ENCODE measurements at regions not wholly inside any gene's neighbourhood (a gene's known extent, or its start where the extent isn't known, plus 50 kb on each side); places are given as distances from the start of the nearest gene placed in this dataset.

DNA sequence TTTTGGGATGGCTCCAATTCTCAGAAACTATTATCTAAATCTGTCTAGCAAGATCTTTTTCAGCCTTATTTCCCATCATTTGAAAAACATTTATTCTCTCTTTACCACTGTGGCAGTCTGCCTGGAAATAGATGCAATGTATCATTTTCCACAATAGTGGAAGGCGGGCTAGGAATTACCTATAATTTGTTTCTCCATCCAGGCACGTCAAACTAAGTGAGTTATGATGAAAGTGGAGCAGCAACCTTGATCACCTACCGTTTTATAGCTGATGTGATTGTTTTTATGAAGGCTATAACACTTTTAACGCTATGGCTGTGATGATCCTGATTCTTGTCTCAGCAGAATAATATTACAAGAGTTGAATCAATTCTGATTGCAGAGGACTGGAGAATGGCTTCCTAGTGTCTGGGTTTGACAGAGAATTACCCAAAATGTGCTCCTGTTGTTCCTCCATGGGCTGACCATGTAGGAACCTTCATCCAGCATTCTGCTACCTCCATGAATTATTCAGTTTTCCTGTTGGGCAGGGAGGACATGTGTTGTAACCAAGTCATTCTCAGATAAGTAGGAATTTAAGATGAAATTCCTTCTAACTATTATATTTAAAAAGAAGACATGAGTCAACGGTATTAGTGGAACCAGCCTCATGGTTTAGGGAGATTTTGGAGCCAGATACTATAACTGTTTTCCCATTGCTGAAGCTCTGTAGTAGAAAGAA, 231.5 kb upstream of the SGO1 start:
- Histone ChIP-seq H3K36me3 (ENCODE audit: insufficient read depth, low read length) (no peaks in the 10 kb centered on the region), H3K9me3 (ENCODE audit: insufficient read depth, low read depth, low read length) (no peaks in the 10 kb centered on the region), H3K27me3 (ENCODE audit: insufficient read depth, low read length, poor library complexity, severe bottlenecking) (no peaks in the 10 kb centered on the region), H4K20me1 (ENCODE audit: insufficient read depth, low read length, poor library complexity, severe bottlenecking) (no peaks in the 10 kb centered on the region), H3K4me1 (ENCODE audit: insufficient read depth, low read length, poor library complexity, severe bottlenecking) (no peaks in the 10 kb centered on the region), H3K79me2 (ENCODE audit: insufficient read depth, low read length) (no peaks in the 10 kb centered on the region), H3K4me2 (ENCODE audit: low read depth, low read length, poor library complexity, severe bottlenecking) (no peak overlapping the region), H3F3A (ENCODE audit: low read depth) (no peaks in the 10 kb centered on the region), H3K9ac (ENCODE audit: low read depth, low read length, poor library complexity, severe bottlenecking) (no peak overlapping the region), H2AFZ (ENCODE audit: low read length) (no peak overlapping the region), H3K4me3 (ENCODE audit: low read length, poor library complexity, severe bottlenecking) (no peak overlapping the region), H3K9me2 (replicated peaks; ENCODE audit: low read depth, low read length) (0 out of 2 replicates have a peak, but pooled peaks cover 4% of the 10 kb centered on the region)
- TF ChIP-seq EZH2phosphoT487 (IDR thresholded peaks at IDR 0.05; ENCODE audit: borderline replicate concordance) = no peak
- TF ChIP-seq, protein P1, sequence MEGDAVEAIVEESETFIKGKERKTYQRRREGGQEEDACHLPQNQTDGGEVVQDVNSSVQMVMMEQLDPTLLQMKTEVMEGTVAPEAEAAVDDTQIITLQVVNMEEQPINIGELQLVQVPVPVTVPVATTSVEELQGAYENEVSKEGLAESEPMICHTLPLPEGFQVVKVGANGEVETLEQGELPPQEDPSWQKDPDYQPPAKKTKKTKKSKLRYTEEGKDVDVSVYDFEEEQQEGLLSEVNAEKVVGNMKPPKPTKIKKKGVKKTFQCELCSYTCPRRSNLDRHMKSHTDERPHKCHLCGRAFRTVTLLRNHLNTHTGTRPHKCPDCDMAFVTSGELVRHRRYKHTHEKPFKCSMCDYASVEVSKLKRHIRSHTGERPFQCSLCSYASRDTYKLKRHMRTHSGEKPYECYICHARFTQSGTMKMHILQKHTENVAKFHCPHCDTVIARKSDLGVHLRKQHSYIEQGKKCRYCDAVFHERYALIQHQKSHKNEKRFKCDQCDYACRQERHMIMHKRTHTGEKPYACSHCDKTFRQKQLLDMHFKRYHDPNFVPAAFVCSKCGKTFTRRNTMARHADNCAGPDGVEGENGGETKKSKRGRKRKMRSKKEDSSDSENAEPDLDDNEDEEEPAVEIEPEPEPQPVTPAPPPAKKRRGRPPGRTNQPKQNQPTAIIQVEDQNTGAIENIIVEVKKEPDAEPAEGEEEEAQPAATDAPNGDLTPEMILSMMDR (conservative IDR thresholded peaks at IDR 0.05; ENCODE audit: low read length) = no peak

DNA sequence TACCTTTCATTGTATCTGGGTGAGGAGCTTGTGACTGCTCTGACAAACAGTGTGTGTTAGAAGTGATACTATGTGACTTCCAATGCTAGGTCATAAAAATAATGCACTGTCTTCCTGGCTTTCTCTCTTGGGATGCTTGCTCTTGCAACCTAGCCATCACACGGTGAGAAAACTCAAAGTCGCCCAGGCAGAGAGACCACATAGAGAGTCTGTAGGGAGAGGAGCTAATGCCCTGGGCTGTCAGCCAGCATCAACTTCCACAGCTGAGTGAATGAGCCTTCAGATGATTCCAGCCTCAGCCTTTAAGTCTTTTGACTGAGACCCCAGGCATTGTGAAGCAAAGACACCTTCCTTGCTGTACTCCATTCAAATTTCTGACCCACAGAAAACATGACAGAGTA, 220.6 kb upstream of the SGO1 start:
- no peak overlapping the region for H3K4me3 ChIP-seq (ENCODE audit: low read length, poor library complexity, severe bottlenecking)
- no peaks in the 10 kb centered on the region for H3K36me3 ChIP-seq (ENCODE audit: insufficient read depth, low read length)
- no peaks in the 10 kb centered on the region for H3K4me1 ChIP-seq (ENCODE audit: insufficient read depth, low read length, poor library complexity, severe bottlenecking)
- H2AFZ ChIP-seq (ENCODE audit: low read length) = no peak overlapping the region
- H3K79me2 ChIP-seq (ENCODE audit: insufficient read depth, low read length) = no peaks in the 10 kb centered on the region
- no peaks in the 10 kb centered on the region for H3K9me3 ChIP-seq (ENCODE audit: insufficient read depth, low read depth, low read length)
- no peak overlapping the region for H3K9ac ChIP-seq (ENCODE audit: low read depth, low read length, poor library complexity, severe bottlenecking)
- no peaks in the 10 kb centered on the region for H4K20me1 ChIP-seq (ENCODE audit: insufficient read depth, low read length, poor library complexity, severe bottlenecking)
- no peaks in the 10 kb centered on the region for H3K9me2 ChIP-seq (replicated peaks; ENCODE audit: low read depth, low read length)
- H3F3A ChIP-seq (ENCODE audit: low read depth) = no peaks in the 10 kb centered on the region
- no peaks in the 10 kb centered on the region for H3K27me3 ChIP-seq (ENCODE audit: insufficient read depth, low read length, poor library complexity, severe bottlenecking)
- TF ChIP-seq, protein P1 (conservative IDR thresholded peaks at IDR 0.05; ENCODE audit: low read length) = no peak
- no peak for TF ChIP-seq EZH2phosphoT487 (IDR thresholded peaks at IDR 0.05; ENCODE audit: borderline replicate concordance)
- no peak overlapping the region for H3K4me2 ChIP-seq (ENCODE audit: low read depth, low read length, poor library complexity, severe bottlenecking)

DNA sequence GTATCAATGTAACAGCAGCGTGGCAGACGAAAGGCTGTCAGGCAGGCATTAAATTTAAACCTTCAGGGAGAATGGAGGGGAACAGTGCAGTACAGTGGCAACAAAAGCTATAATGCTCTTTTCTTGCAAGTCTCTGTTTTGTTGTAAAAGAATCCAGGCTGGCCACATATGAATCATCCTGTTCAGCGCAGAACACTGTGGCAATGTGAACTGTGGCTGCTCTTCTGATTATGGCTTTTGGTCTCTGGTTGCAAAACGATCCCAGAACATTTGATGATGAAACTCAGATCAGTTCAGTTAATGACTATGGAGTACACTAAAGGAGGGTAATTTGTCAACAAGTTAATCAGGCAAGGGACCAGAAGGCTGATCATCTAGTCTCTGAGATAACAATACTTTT, 219.7 kb upstream of the SGO1 start:
- H3K4me3 ChIP-seq (ENCODE audit: low read length, poor library complexity, severe bottlenecking) = no peak overlapping the region
- H3K9ac ChIP-seq (ENCODE audit: low read depth, low read length, poor library complexity, severe bottlenecking) = no peak overlapping the region
- H3K4me1 ChIP-seq (ENCODE audit: insufficient read depth, low read length, poor library complexity, severe bottlenecking) = no peaks in the 10 kb centered on the region
- TF ChIP-seq EZH2phosphoT487 (IDR thresholded peaks at IDR 0.05; ENCODE audit: borderline replicate concordance) = no peak
- TF ChIP-seq, protein P1 (conservative IDR thresholded peaks at IDR 0.05; ENCODE audit: low read length) = no peak
- H3K9me2 ChIP-seq (replicated peaks; ENCODE audit: low read depth, low read length) = no peaks in the 10 kb centered on the region
- no peaks in the 10 kb centered on the region for H3K36me3 ChIP-seq (ENCODE audit: insufficient read depth, low read length)
- no peak overlapping the region for H3K4me2 ChIP-seq (ENCODE audit: low read depth, low read length, poor library complexity, severe bottlenecking)
- H3K27me3 ChIP-seq (ENCODE audit: insufficient read depth, low read length, poor library complexity, severe bottlenecking) = no peaks in the 10 kb centered on the region
- no peaks in the 10 kb centered on the region for H4K20me1 ChIP-seq (ENCODE audit: insufficient read depth, low read length, poor library complexity, severe bottlenecking)
- no peaks in the 10 kb centered on the region for H3F3A ChIP-seq (ENCODE audit: low read depth)
- H3K79me2 ChIP-seq (ENCODE audit: insufficient read depth, low read length) = no peaks in the 10 kb centered on the region
- no peaks in the 10 kb centered on the region for H3K9me3 ChIP-seq (ENCODE audit: insufficient read depth, low read depth, low read length)
- H2AFZ ChIP-seq (ENCODE audit: low read length) = no peak overlapping the region

All from Loucy (cell line).